Peyer's patch (tissue), 4 donors: ENCODE measurements at regions not wholly inside any gene's neighbourhood (a gene's known extent, or its start where the extent isn't known, plus 50 kb on each side); places are given as distances from the start of the nearest gene placed in this dataset.
A peak's percentile ranks its signal among the peaks of the same experiment; 100 is the strongest.

Experiments used
- DNase-seq, 3 donors: peaks; one replicate each; pipeline ENCODE4 v3.0.0-alpha.2; 2017 to 2019
- H3K27ac ChIP-seq, 4 donors: fragments of 200-600 bp; sonication (generic); one replicate each; pipeline ENCODE4 v1.5.1; 2016 to 2019
- H3K27me3 ChIP-seq, 2 donors: fragments of 200-600 bp; sonication (generic); one replicate each; pipeline ENCODE4 v1.5.1; 2019
- H3K36me3 ChIP-seq, 3 donors: fragments of 200-600 bp; sonication (generic); one replicate each; pipeline ENCODE4 v1.5.1; 2016 to 2019
- H3K4me1 ChIP-seq, 4 donors: fragments of 200-600 bp; sonication (generic); one replicate each; pipeline ENCODE4 v1.5.1; 2016 to 2019
- H3K4me3 ChIP-seq, 4 donors: fragments of 200-600 bp; sonication (generic); 1 replicate in 3 of 4; 2 replicates in 1 of 4; pipeline ENCODE4 v1.5.1; 2016 to 2019; ENCODE audit warnings: mild to moderate bottlenecking in 1 of 4
- H3K9me3 ChIP-seq, 4 donors: fragments of 200-600 bp; sonication (generic); one replicate each; pipeline ENCODE4 v1.5.1; 2016 to 2019; ENCODE audit warnings: mild to moderate bottlenecking in 1 of 4
- POLR2A ChIP-seq, 2 donors: fragments of 450-650 bp; IDR thresholded peaks; one replicate each; pipeline ENCODE4 v1.5.1; 2017; ENCODE audit warnings: antibody characterized with exemption in 2 of 2, mild to moderate bottlenecking in 2 of 2, moderate library complexity in 2 of 2
- TF ChIP-seq, protein P1 (sequence below), 6 experiments: fragments of 450-650 bp in 4 of 6; fragments of 200-600 bp in 2 of 6; sonication (generic) in 1 of 6; IDR thresholded peaks; one replicate each; pipeline ENCODE4 v1.5.1; 2017 to 2019; ENCODE audit warnings: antibody characterized with exemption in 6 of 6, mild to moderate bottlenecking in 3 of 6, moderate library complexity in 1 of 6

DNA sequence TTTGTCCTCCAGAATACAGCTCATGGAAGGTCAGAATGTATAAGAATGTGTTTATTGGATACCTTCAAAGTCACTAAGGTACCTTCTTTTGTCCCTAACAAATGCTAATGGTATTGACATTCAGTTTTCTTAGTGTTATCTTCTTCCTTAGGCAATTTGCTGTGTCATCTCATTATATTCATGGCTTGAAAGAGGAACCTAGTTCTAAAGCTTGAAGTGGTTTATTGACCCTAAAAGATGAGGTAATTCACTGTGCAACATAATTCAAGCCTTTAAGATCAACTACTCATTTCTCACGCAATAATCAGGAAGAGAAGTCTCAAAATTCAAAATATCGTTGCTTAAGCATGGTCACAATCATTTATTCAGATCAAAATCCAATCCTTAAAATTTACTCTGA, 342.7 kb upstream of the RIOK2 start:
- Histone ChIP-seq H3K9me3 (no peaks in the 10 kb centered on the region), H3K27ac (no peak overlapping the region), H3K27me3 (no peaks in the 10 kb centered on the region), H3K4me1 (no peaks in the 10 kb centered on the region), H3K36me3 (no peaks in the 10 kb centered on the region), H3K4me3 (no peak overlapping the region)
- DNase-seq: no peak
- no peak for TF ChIP-seq POLR2A (IDR thresholded peaks at IDR 0.05)
- TF ChIP-seq, protein P1, sequence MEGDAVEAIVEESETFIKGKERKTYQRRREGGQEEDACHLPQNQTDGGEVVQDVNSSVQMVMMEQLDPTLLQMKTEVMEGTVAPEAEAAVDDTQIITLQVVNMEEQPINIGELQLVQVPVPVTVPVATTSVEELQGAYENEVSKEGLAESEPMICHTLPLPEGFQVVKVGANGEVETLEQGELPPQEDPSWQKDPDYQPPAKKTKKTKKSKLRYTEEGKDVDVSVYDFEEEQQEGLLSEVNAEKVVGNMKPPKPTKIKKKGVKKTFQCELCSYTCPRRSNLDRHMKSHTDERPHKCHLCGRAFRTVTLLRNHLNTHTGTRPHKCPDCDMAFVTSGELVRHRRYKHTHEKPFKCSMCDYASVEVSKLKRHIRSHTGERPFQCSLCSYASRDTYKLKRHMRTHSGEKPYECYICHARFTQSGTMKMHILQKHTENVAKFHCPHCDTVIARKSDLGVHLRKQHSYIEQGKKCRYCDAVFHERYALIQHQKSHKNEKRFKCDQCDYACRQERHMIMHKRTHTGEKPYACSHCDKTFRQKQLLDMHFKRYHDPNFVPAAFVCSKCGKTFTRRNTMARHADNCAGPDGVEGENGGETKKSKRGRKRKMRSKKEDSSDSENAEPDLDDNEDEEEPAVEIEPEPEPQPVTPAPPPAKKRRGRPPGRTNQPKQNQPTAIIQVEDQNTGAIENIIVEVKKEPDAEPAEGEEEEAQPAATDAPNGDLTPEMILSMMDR (IDR thresholded peaks at IDR 0.05): no peak

DNA sequence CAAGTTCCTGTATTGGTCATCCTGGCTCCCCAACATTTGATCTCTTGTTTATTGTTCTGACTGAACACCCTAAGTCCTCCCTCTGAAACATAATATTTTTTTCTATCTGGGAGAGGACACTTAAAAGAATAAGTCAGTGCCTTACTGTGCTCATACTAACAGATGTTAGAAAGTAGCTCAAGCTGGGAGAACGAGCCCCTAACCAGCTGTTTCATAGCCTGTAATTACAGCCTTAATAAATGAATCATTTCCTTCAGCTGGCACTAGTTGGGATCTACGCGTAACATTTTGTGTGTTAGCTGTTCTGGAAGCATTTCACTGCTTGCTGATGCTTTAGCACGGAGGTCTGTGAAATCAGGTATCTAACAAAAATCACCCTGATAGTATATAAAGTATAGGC, 345.9 kb upstream of the RIOK2 start:
- Histone ChIP-seq H3K9me3 (no peaks in the 10 kb centered on the region), H3K27me3 (no peaks in the 10 kb centered on the region), H3K27ac (no peak overlapping the region), H3K4me1 (no peaks in the 10 kb centered on the region), H3K36me3 (no peaks in the 10 kb centered on the region), H3K4me3 (no peak overlapping the region)
- DNase-seq: no peak
- TF ChIP-seq, protein P1 (IDR thresholded peaks at IDR 0.05): no peak
- TF ChIP-seq POLR2A (IDR thresholded peaks at IDR 0.05): no peak

DNA sequence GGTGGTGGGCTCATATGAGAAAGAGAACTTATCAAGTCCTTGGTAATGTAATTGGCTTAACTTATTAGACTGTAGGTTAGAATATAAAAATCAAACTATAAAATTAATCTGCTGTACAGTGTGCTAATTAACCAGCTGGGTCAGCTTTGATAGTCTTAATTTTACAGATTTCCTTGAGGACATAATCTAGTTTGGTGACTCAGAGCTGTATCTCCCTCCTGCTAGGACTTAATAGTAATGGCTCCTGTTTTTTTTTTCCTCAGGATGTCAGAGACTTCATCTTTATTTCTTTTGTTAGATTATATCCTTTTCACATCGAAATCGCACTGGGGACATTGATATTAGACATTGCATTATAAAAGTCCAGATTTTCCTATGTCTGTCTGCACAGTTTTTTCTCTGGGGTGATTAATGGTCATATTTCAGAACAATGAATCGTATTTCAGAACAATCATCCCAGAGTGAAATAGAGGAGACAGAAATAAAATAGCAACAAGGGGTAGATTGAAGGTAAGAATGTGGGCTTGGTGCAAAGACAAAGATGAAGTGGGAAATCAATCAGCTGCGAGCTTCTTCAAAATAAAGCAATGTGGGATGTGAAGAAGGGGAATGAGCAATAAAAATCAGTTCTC, 346.4 kb upstream of the RIOK2 start:
- Histone ChIP-seq H3K27ac (no peak overlapping the region), H3K27me3 (no peaks in the 10 kb centered on the region), H3K4me3 (no peak overlapping the region), H3K9me3 (no peaks in the 10 kb centered on the region), H3K36me3 (no peaks in the 10 kb centered on the region), H3K4me1 (no peaks in the 10 kb centered on the region)
- TF ChIP-seq, protein P1 (IDR thresholded peaks at IDR 0.05): no peak
- no peak for TF ChIP-seq POLR2A (IDR thresholded peaks at IDR 0.05)
- no peak for DNase-seq

DNA sequence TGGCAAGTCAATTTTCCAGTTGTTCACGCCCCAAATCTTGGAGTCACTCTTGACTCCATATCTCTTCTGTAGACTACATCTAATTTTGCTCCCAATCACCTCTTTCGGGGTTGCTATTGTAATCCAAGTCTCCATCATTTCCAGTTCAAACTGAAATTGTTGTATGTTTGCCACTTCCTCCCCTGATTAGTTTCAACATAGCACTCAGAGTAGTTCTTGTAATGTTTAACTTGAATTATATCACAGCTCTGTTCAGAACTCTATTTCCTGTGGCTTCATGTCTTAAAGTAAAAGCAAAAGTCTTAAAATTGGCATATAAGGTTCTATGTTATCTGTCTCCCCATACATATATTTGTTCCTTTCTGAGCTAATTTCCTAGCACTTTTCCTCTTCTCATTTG, 348.5 kb upstream of the RIOK2 start:
- Histone ChIP-seq H3K27me3 (no peaks in the 10 kb centered on the region), H3K4me1 (no peaks in the 10 kb centered on the region), H3K27ac (no peak overlapping the region), H3K36me3 (no peaks in the 10 kb centered on the region), H3K4me3 (no peak overlapping the region), H3K9me3 (no peaks in the 10 kb centered on the region)
- no peak for DNase-seq
- TF ChIP-seq POLR2A (IDR thresholded peaks at IDR 0.05): no peak
- TF ChIP-seq, protein P1 (IDR thresholded peaks at IDR 0.05): no peak

DNA sequence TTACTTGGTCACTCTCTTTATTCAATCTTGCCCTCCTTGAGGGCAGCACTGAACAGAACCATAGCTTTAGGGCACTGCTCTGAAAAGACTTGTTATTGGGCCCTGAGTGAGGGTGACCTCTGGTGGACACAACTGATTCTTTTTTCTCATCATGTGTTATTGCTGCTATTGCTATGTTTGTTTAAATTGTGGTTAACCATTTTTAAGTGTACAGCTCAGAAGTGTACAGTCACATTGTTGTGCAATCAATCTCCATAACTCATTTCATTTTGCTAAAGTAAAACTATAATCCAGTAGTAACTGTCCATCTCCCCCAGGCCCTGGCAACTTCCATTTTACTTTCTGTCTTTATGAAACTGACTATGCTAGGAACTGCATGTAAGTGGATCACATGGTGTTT, 351.1 kb upstream of the RIOK2 start:
- no peak overlapping the region for H3K27ac ChIP-seq
- no peak overlapping the region for H3K4me3 ChIP-seq
- H3K9me3 ChIP-seq: no peaks in the 10 kb centered on the region
- TF ChIP-seq, protein P1 (IDR thresholded peaks at IDR 0.05): peak in 5 of 6 experiments; percentile 28 to 68 (median 61)
- TF ChIP-seq POLR2A (IDR thresholded peaks at IDR 0.05): no peak
- no peaks in the 10 kb centered on the region for H3K27me3 ChIP-seq
- no peaks in the 10 kb centered on the region for H3K36me3 ChIP-seq
- H3K4me1 ChIP-seq: no peaks in the 10 kb centered on the region
- no peak for DNase-seq

DNA sequence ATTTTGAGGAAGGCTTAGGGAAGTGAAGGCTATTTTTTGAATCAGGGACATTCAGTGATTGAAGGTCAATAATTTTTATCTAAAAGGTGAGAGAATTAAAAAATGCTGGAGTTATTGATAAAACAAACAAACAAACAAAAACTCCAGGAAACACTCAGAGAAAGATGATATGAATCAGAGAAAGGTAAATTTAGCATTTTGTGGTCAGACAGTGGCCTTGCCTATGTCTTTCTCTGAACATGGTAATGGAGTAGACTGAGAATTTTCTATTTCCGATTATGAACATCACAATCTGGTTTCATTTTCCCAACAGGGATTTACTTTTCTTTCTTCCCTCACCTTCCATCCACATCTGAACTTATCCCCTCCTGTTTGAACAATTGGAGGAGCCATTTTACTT, 353.6 kb upstream of the RIOK2 start:
- TF ChIP-seq, protein P1 (IDR thresholded peaks at IDR 0.05): no peak
- no peak for TF ChIP-seq POLR2A (IDR thresholded peaks at IDR 0.05)
- no peaks in the 10 kb centered on the region for H3K36me3 ChIP-seq
- H3K9me3 ChIP-seq: no peaks in the 10 kb centered on the region
- no peak for DNase-seq
- no peaks in the 10 kb centered on the region for H3K4me1 ChIP-seq
- no peaks in the 10 kb centered on the region for H3K27me3 ChIP-seq
- no peak overlapping the region for H3K4me3 ChIP-seq
- no peak overlapping the region for H3K27ac ChIP-seq
